HG03565 (cell line): ENCODE measurements at regions not wholly inside any gene's neighbourhood (a gene's known extent, or its start where the extent isn't known, plus 50 kb on each side); places are given as distances from the start of the nearest gene placed in this dataset.
"Not testable (repeated sequence)": the region's sequence is repeated elsewhere in the genome, so short reads cannot be mapped to it uniquely, and the experiment has no call there.

Source experiments
- ATAC-seq: cut with Tn5 transposase; IDR thresholded peaks from one replicate; pipeline ENCODE4 v1.9.1; 2021; ENCODE audit warnings: mild to moderate bottlenecking, moderate library complexity; ENCODE audit not compliant: unreplicated experiment

GRCh38 chr21:32096411-32096810 is 182.4 kb downstream of the MIS18A start:
- no peak for ATAC-seq

- no peak for ATAC-seq
Observed at GRCh38 chr21:32094804-32095203, 184.0 kb downstream of the MIS18A start.

DNA sequence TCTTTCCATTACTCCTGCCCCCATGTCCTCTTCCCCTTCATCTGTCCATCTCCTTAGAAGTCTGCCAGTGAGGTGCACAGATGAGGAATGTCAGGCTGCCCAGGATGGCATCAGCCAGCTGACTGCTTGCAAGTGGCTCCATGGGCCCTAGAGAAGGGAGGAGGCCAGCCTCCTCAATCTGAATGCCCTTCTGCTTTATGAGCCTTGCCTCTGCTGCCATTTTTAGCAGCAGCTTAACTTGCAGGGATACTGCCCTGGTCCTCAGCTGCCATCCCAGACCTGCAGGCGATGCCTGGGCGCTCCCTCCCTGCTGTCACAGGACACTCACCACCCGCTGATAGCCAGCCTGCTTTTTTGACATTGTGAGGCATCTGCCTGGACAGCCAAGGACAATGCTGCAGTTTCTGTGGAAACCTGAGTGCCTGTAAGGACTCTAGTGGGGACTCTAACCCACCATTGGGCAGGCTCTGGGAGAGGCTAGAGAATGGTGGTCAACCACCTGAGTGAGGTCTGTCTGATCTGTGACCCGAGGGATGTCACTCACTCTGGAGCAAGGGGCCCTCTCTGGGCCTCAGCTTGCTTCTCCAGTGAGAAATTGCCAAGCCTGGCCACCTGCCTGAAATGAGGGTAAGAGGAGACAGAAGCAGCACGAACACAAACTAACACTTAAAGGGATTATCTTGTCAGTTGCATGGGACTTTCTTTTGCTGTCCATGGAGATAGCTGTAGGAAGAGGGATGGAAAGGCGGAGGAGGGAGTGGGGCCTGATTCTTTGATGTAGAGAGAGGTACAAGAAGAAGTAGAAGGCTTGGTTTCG is 185.0 kb downstream of the MIS18A start:
- no peak for ATAC-seq

DNA sequence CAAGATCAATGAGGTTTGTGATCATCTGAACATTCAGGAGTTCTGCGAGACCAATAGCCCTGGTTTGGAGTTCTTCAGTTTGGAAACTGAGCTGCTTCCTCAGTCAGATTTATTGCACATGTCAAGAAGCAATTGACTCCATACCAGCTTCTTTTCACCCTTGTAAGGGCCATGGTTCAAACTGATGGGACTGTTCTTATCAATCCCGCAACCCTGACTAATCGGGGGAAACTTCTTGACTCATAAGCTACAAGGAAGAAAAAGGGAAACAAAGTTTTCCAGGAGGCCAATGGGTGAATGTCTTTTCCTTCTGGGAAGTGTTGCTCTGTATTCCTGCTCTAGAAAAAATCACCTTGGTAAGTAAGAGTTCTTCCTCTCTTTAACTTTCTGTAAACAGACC is 187.9 kb downstream of the MIS18A start:
- ATAC-seq, result no peak

- ATAC-seq, result no peak
Observed at GRCh38 chr21:32089766-32090165, 189.1 kb downstream of the MIS18A start.

DNA sequence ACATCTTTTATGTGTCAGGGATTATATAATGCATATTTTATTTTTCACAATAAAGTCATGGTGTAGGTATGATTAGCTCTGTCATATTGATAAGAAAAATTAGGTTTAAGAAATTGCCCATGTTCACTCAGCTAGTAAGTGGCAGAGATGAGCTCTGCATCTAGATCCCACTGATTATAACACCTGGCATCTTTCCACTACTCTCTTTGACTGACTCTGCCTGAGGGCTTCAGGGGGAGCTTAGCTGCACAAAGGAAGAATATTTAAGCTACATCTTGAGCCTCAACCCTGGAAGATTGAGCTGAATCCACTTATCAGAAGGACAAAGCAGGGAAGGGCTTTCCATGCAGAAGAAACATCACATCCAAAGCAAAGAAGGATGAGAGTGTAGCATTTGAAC is 190.4 kb downstream of the MIS18A start:
- no peak for ATAC-seq

- ATAC-seq, result no peak
Observed at GRCh38 chr21:32087447-32087846, 191.4 kb downstream of the MIS18A start.

GRCh38 chr21:32083197-32083596 is 195.7 kb downstream of the MIS18A start:
- ATAC-seq, result no peak

DNA sequence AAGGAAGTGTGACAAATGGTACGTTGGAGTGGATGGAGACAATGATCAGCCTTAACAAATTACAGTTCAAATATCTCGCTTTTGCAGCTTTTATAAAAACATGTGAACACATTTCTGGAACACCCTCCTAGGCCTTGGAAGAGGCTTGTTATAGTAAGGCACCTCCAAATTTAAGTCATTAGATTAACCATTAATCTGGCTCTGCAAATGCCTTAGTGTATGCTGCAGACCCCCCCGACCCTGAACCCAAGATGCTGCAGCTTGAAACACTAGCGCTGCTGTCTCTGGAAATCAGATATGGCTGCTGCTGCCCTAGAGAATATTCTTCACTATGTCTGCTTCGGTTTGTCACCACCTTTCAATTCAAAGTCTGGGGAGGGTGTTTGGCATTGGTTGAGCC is 196.4 kb downstream of the MIS18A start:
- ATAC-seq, result no peak

DNA sequence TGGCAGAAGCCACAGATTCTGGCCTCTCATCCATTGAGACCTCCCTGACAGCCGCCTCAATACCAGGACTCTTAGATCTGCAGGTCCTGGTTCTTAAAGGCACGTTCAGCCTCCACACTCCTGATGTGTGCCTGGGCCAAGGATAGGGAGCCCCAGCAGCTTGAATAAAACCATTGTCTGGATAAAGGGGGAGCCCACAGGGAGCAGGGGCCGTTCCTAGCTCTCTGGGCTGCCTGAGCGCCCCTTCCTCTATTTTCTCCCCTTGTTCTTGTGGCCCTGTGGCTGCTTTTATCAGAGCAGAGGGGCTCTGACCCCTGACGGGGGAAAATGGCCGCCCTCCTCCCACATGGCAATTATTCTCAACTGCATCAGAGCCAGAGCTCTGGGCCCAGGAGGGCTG is 200.8 kb downstream of the HUNK start:
- no peak for ATAC-seq

GRCh38 chr21:32073190-32073589 is 200.4 kb downstream of the HUNK start:
- ATAC-seq, result no peak

DNA sequence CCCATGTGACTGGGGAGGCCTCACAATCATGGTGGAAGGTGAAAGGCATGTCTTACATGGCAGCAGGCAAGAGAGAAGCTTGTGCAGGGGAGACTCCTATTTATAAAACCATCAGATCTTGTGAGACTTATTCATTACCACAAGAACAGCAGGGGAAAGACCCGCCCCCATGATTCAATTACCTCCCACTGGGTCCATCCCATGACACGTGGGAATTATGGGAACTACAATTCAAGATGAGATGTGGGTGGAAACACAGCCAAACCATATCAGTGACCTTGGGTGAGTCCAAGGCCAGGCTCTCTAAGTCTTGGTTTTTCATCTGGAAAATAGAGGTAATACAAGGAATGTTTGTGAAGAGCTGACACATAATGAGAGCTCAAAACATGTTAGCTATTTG is 198.8 kb downstream of the HUNK start:
- ATAC-seq, result not testable (repeated sequence)

DNA sequence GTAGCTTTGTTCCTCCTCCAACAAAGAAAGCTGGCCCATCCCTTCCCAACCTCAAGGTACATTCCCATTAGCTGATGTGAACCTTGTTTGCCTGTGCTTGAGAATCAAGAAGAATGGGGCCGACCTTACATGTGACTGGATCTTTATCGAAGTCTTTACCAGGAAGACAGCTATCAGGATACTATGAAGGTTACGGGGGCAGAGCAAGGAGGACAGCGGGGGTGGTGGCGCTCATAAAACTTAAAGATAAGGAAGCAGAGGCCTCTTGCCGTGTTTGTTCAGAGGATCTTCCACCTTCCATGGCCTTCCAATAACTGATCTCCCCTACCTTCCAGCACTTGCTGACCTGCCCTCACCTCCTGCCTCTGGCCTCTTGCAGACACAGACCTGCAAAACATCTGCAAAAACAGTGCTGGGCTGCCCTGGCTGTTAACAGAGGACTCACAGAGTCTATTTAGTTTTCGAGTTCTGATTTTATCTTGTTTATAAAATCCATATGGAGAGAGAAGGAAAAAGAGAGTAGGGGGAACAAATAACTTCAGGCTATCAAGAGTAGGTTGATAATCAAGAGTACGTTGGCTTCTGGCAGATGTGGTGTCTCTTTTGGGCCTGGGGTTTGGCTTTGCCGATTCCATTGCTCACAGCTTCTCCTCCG is 198.0 kb downstream of the HUNK start:
- no peak for ATAC-seq

- ATAC-seq, result no peak
Observed at GRCh38 chr21:32070126-32070525, 197.3 kb downstream of the HUNK start.

GRCh38 chr21:32065654-32066053 is 192.8 kb downstream of the HUNK start:
- no peak for ATAC-seq

- no peak for ATAC-seq
Observed at GRCh38 chr21:32064281-32064910, 191.6 kb downstream of the HUNK start.

DNA sequence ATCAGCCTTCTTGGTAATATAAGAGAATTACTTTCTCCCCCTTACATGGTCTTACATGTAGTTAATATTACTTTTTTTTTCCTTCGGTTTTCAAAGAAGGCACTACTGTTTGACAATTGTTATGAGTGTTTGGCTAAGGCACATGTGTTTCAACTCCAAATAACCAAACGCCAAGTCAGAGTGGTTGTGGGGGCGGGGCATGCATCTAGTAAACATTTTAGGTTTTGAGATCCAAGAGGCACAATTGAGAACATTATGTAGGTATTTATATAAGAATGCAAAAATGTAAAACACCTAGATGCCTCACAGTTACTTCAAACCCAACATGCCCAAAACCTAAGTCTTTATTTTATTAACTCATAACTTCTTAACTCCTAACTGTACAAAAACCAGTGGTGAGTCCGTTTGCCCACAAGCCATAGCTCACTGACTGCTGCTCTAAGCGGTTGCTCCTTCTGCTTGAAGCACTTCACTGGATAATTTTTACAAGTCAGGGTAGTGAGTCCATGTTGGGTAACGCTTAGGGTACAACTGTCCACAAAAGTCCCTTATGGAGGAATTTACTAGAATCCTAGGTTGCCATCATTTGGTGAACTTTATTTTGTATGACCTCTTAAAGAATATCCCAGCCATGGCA is 189.9 kb downstream of the HUNK start:
- no peak for ATAC-seq

DNA sequence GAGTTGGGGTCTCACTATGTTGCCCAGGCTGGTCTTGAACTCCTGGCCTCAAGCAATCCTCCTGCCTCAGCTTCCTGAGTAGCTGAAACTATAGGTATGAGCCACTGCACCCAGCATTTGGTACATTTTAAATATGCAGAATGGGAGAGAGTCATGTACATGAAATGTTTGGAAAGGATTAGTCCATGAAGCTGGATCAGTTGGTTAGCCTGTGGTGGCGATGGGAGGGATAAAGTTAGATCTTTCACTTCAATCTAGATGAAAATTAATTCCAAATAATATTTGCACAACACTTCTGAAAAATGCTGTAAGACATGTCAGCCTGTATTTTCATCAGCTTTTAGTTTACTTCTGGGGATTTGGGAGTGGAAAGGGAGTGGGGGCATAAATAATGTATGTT is 188.9 kb downstream of the HUNK start:
- ATAC-seq, result no peak

DNA sequence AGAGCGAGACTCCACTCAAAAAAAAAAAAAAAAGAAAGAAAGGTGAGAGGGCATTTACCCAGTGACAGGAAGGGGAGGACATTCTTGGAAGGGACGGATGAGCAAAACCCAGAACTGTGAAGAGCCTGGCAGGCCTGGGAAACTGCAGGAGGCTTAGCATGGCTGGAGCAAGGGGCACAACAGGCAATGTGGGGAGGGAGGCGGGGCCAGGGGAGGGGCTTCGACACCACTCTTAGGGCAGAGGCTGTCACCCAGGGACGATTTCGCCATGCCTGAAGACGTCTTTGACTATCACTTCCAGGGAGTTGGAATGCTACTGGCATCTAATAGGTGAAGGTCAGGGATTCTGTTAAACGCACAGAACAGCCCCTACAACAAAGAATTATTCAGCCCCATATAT is 184.0 kb downstream of the HUNK start:
- ATAC-seq, result no peak

- ATAC-seq, result no peak
Observed at GRCh38 chr21:32055305-32055704, 182.5 kb downstream of the HUNK start.
